Esophagus muscularis mucosa (tissue), 3 donors: ENCODE measurements at regions not wholly inside any gene's neighbourhood (a gene's known extent, or its start where the extent isn't known, plus 50 kb on each side); places are given as distances from the start of the nearest gene placed in this dataset.

Source experiments
- EP300 ChIP-seq: sonication (generic); formaldehyde crosslinking; IDR thresholded peaks from one replicate; pipeline ENCODE4 v1.6.1; 2017; ENCODE audit warnings: antibody characterized with exemption
- TF ChIP-seq, protein P1 (sequence below), 3 experiments: fragments of 200-600 bp in 2 of 3; fragments of 450-650 bp in 1 of 3; sonication (generic) in 2 of 3; IDR thresholded peaks; one replicate each; pipeline ENCODE4 v1.5.1; 2017 to 2019; ENCODE audit warnings: antibody characterized with exemption in 3 of 3, mild to moderate bottlenecking in 2 of 3, moderate library complexity in 1 of 3

DNA sequence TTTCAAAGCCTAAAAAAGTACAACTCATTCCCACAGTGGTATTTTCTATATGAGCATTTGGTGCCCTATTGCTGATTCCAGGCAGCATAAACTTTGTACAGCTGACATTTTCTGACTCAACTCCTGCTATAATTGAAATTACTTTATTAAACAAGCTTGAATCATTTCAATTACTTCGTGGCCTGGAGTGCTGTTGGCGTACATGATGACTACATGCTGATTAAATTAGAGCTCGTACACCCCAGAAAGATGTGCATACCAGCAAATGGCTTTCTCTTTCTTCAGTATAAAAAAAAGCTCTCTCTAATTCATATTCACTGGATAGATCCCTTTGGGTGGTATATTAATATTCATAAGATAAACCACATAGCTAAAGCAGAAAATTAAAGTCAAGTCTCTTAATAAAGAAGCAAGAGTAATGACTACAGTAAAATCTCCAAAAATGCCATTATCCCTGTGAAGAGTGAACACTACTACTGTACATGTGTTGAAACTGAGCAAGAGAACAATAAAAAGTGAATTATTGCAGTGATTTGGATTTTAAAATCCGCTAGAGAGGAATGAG lies 245.0 kb upstream of the IGFBP7 start:
- TF ChIP-seq, protein P1, sequence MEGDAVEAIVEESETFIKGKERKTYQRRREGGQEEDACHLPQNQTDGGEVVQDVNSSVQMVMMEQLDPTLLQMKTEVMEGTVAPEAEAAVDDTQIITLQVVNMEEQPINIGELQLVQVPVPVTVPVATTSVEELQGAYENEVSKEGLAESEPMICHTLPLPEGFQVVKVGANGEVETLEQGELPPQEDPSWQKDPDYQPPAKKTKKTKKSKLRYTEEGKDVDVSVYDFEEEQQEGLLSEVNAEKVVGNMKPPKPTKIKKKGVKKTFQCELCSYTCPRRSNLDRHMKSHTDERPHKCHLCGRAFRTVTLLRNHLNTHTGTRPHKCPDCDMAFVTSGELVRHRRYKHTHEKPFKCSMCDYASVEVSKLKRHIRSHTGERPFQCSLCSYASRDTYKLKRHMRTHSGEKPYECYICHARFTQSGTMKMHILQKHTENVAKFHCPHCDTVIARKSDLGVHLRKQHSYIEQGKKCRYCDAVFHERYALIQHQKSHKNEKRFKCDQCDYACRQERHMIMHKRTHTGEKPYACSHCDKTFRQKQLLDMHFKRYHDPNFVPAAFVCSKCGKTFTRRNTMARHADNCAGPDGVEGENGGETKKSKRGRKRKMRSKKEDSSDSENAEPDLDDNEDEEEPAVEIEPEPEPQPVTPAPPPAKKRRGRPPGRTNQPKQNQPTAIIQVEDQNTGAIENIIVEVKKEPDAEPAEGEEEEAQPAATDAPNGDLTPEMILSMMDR (IDR thresholded peaks at IDR 0.05): no peak
- no peak for TF ChIP-seq EP300
